ENCODE measurements at regions not wholly inside any gene's neighbourhood (a gene's known extent, or its start where the extent isn't known, plus 50 kb on each side); places are given as distances from the start of the nearest gene placed in this dataset.
"Not testable (repeated sequence)": the region's sequence is repeated elsewhere in the genome, so short reads cannot be mapped to it uniquely, and the experiment has no call there.

DNA sequence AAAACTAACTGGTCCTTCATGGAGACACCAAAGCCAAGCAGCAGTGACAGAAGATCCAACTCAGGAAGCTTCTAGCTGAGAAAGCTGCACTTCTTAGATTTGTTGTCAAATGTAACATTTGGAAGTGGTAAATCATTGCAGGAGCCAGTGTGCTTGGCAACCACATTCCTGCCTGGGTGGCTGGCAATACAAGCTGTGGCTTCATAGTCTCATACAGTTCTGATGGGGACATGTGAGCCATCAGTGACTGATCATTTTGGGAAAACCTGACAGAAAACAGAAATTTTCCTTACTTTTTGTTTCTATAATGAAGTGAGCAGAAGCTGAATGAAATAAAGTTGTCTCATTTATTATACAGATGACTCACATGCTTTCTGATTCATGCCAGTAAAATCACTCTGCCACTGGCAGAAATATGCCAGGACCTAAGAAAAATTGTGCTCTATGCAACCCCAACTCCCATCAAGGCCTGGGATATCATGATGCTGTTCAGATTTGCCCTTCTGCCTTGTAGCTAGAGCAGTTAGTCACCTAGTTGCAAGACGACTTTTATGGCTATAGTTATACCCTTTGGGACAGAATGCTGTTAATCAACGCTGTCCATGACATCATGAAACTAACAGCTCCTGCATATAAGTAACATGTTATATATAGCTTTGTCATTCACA is 508.1 kb downstream of the ADCYAP1 start:
- DNase-seq (ENCODE audit: low read depth): peak; percentile 18

DNA sequence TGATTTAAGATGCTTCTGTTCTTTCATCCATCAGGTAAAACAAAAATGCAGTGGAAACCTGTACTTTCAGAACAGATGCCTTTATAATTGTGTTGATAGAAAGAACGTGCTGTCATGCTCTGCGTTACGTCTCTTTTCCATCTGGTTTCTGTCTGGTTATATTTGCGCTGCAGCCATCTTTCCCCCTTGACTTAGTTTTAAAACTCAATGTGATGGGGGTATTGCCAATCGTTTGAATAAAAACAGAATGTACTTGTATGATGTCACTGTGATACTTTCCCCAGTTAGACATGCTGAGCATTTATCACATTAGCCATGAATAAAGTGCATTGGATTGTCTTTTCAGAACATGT is 508.6 kb downstream of the ADCYAP1 start:
- DNase-seq (ENCODE audit: low read depth): no peak

DNA sequence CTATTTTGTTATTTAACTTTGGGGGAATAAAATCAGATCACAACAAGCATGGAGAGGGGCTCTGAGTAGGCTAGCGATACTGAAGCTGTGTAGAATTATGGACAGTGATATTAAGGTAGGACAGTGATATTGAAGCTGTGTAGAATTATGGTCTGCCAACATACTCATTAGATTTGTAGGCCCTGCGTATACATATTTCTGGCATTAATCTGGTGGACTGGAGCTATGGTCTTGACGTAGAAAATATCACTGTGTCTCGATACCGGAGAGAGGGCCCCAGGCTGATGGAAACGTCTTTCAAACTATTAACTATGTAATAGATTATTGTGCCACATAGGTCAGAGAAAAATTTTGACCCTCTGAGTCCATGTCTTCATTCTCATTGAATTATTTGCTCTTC is 511.4 kb downstream of the ADCYAP1 start:
- DNase-seq (ENCODE audit: low read depth): no peak

DNA sequence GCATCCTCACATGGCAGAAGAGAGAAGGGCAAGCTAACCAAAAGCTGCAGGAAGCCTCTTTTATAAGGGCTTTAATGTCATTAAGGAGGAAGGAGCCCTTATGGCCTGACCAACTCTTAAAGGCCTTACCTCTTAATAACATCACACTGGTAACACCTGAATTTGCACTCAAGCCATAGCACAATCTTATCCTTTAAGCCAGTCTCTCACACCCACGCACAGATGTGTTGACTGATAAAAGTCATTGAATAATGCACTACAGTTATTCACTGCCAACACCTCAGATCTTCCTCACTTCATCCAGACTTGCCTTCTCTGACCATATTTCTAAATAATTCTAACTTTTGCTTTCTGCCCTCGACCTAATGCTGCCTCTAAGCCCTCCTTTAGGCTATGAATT is 516.8 kb downstream of the ADCYAP1 start:
- no peak for DNase-seq (ENCODE audit: low read depth)

DNA sequence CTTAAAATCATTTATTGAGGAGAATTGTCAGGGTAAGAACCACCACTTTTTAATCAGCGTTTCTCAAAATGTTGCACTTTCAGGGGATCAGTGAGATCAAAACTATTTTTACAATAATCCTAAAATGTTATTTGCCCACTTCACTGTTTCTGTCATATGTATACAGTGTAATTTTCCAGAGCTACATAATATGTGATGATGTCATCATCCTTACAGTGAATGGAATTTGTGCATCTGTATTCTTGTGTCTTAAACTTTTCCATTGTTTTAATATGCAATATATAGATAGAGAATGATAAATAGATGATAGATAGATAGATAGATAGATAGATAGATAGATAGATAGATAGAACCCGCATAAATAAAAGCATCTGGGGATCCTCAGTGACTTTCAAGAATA is 518.0 kb downstream of the ADCYAP1 start:
- no peak for DNase-seq (ENCODE audit: low read depth)

DNA sequence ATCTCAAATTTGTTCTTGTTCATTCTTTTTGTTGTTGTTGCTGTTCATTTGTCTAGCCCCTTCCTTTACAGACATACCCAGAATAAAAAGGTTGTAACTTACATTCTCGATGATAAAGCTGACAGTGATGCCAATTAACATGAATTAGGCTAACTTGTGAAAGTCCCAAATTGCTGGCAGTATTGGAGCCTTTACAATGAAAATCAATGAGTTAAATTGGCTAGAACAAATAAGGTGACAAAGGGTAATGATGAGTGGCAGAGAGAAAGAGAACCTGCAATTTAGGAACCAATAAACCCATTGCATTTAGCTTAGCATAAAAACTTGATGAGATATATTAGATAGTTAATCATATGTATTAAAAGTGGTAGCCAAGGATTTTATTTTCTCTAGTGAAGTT is 521.0 kb downstream of the ADCYAP1 start:
- no peak for DNase-seq (ENCODE audit: low read depth)

DNA sequence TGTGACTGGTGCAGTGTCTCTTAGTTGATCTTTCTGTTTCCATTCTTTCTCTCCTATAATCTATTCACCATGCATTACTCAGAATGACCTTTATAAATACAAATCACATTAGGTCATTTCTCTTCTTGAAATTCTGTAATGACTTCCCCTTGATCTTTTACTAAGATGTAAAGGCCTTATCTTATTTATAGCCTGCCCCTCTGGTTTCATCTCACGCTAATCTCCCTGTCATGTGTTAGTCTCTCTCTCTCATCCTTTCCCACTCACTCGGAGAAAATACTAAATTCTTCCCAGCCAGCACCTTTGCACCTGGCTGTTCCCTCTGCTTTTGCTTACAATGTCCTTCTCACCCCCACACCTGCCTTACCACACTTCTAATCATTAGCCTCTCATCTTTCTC is 530.8 kb downstream of the ADCYAP1 start:
- no peak for DNase-seq (ENCODE audit: low read depth)

DNA sequence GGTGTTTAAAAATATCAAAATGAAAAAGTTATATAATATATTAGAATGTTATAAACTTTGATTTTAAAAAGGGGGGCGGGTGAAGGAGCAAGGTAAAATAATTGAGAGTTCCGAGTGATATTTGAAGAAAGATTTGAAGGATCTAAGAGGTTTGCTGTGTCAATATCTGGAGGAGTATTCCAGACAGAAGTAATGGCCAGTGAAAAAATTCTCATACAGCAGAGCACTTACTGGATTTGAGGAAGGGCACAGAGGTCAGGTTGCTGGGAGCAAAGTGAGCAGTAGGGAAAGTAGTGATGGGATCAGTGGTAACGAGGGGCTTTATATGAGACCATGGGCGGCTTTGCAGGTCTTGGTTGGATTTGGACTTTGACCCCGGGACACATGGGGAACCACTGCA is 531.5 kb downstream of the ADCYAP1 start:
- DNase-seq (ENCODE audit: low read depth): no peak

DNA sequence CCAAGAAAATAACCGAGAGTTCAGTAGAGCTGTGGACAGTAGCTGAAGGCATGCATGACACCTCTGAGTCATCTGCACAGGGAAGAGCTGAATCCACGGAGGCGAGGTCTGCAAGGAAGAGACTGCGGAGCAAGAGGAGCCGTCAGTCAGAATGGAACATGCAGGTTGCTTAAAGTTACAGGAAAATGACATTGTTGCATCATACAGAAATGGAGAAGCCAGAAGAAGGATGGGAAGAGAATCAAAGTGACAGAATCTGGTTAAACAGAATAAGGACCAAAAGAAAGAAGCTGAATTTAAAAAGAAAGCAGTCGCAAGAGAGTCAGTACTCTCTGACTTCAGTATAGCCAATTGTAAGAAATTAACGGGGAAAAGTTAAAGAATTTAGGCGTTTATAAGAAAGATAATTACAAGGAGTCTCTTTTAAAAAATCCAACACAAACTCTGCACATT is 533.8 kb downstream of the ADCYAP1 start:
- no peak for DNase-seq (ENCODE audit: low read depth)

DNA sequence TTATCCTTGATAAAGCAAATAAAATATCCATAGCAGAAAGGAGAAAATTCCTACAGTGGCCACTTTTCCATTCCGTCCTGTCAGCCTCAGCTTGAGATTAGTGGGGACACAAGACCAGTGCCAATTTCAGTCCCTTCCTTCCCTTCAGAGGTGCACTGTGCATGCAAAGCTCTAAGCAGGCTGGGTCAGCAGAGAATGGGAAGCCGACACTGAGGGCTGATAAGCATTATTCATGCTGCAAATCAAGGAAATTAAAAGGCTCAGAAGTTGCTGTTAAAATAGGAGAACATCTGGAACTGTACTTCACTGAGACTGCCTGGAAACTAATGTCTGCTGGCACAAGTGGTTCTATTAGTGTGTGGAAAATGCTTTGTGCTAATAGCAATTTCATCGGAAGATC is 534.3 kb downstream of the ADCYAP1 start:
- DNase-seq (ENCODE audit: low read depth): no peak

DNA sequence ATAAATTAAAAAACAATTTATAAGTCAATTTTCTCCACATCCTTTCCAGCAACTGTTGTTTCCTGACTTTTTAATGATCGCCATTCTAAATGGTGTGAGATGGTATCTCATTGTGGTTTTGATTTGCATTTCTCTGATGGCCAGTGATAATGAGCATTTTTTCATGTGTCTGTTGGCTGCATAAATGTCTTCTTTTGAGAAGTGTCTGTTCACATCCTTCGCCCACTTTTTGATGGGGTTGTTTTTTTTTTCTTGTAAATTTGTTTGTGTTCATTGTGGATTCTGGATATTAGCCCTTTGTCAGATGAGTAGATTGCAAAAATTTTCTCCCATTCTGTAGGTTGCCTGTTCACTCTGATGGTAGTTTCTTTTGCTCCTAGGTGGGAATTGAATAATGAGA is 539.4 kb downstream of the ADCYAP1 start:
- not testable (repeated sequence) for DNase-seq (ENCODE audit: low read depth)

DNA sequence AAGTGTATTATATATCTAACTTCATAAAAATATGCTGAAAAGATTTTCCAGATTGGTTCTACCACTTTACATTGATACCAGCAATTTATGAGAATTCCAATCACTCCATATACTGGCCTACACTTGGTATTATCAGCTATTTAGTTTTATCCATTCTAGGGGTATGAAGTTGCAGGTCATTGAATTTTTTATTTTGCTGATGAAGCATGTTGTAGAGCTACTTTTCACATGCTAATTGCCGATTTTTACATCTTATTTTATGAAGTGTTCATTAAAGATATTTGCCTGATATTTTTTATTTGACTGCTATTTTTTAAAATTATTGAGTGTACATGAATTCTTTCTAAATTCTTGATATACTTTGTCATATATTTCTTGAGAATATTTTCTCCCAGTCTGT is 542.1 kb downstream of the ADCYAP1 start:
- DNase-seq (ENCODE audit: low read depth): no peak

DNA sequence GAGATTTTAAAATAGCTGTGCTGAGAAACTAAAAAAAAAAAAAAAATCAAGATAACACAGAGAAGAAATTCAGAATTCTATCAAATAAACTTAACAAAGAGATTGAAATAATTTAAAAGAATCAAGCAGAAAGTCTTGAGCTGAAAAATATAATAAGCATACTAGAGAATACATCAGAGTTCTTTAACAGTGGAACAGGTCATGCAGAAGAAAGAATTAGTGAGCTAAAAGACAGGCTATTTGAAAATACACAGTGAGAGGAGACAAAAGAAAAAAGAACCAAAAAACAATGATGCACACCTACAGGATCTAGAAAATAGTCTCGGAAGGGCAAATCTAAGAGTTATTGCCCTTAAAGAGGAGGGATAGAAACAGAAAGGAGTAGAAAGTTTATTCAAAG is 548.1 kb downstream of the ADCYAP1 start:
- DNase-seq (ENCODE audit: low read depth): no peak

DNA sequence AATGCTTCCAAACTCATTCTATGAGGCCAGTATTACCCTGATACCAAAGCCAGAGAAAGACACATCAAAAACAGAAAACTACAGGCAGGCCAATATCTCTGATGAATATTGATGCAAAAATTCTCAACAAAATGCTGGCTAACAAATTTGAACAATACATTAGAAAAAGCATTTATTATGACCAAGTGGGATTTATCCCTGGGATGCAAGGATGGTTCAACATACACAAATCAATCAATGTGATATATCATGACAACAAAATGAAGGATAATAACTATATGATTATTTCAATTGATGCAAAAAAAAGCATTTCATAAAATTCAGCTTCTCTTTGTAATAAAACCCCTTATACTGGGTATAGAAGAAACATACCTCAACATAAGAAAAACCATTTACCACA is 550.9 kb downstream of the ADCYAP1 start:
- no peak for DNase-seq (ENCODE audit: low read depth)

DNA sequence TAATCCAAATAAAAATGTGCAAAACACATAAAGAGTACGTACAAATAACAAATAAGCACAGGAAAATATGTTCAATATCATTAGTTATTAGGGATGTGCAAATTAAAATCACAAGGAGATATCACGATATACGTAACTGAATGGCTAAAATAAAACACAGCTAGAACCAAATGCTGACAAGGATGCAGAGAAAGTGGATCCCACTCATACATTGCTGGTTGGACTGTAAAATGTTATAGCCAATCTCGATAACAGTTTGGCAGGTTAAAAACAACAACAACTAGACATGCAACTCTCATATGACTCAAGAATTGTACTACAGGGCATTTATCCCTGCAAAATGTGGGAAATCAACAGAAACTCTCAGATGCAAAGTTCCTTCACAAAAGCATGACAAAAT is 553.9 kb downstream of the ADCYAP1 start:
- DNase-seq (ENCODE audit: low read depth): no peak

DNA sequence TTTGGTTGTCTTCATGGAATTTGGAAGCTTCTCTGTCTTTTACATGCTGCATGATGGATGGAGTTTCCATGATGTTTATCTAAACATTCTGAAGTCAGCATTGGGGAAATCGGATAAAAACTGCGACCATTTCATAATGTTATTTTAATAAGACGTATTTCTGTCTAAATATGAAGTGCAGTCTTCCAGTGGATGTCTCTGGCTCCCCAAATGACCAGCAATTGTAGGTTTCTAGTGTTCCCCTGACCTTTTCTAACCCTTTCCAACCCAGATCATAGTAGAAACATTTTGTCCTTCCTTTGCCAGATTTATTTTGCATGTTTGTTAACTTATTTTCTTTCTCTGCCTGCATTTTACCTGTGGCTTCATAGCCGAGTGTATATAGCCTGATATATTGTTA is 559.3 kb downstream of the ADCYAP1 start:
- no peak for DNase-seq (ENCODE audit: low read depth)

DNA sequence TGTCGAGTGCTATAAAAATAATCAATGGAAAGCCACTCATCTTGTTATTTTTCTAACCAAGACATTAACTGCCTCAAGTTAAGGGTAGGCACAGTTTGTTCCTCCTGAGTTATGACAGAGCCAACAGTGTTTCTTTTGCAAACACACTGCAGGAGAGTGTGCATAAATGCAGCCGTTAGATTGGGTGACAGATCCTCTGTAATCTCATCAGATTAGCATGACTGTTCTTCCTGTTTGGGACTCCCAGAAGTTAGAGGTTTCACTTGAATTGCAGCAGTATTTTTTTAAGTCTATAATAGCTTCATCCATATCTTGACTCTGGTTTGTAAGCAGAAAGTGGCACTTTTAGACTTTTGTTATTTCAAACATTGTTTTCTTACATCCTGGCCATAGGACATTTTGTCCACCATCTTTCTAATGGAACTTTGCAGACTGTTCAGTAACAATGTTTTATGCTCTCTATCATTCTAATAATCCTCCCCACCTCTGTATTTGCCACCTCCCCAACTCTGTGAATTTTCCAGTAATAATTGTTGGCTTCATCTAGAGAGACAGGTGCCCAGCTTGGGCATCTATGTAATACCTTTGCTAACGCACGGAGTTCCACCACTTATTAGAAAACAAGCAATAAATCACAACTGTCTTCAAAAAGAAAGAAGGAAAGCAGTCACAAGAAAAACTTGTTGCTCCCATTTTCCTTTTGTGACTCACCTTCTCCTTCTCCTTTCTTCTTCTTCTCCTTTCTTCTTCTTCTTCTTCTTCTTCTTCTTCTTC is 560.0 kb downstream of the ADCYAP1 start:
- no peak for DNase-seq (ENCODE audit: low read depth)

DNA sequence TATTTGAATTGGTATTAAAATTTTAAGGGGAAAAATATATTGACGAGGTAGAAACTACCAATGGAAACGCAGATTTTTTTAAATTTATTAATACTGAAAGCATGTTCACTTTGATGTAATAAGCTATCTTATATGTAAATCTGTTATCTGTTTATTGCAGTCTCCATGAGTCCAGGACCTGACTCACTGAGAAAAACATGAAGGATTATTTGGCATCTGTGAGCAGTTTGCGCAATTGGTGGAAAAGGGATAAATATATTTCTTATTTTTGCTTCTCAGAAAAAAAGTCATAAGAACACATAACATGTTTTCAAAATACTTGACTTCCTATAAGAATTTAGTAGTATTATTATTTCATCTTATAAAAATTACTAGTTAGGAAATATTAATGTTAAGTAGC is 561.4 kb downstream of the ADCYAP1 start:
- DNase-seq (ENCODE audit: low read depth): no peak

DNA sequence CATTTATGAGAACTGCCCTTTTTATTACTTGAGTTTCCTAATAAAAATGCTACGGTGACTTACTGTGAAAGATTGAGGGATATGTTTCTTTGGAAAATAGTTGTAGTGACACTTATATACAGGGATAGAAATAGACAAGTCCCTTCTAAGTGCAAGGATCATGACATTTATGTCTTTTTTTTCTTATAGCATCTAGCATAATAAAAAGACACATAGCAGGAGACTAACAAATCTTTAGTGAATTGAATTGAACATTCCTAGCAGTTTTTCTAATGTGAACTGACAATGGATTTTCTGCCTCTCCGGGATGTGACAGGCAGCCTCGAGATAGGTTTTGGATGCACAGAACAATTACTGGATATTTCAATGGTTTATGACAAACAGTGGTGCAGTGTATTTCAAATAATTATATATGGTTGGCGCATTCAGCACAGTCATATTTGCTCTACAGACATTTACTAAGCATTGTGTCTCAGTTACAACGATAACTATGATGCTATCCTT is 562.8 kb downstream of the ADCYAP1 start:
- no peak for DNase-seq (ENCODE audit: low read depth)

DNA sequence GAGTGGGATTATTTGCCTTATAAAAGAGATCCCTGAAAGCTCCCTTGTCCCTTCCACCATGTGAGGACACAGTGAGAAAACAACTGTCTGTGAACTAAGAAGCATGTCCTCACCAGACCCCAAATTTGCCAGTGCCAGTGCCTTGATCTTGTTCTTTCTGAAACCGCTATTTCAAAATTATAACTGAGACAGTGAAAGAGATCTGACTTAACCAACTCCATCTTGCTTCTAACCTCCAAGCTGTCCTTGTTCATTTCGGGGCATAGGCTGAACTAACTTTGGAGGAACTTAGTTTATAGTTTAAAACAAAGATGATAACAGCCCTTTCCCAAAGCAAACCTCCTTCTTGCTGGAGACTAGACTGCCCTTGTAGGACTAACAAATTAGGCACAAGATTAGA is 563.9 kb downstream of the ADCYAP1 start:
- no peak for DNase-seq (ENCODE audit: low read depth)

DNA sequence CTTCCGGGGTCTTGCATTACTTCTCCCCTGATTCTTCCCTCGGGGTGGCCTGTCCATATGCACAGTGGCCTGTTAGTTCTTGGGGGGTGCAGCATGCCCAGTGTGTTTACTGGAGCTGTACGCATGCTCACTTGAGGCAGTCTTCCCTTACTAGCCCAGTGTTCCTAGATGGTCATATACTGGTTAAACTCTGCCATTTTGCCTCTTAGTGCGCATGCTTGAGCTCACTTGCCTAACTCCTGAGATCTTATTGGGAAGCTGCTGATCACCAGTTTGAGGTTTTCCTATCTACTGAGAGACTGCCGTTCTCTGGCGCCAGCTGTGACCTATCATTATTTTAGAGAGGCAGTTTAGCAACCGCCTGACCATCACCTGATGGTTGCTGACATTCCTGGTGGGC is 571.2 kb downstream of the ADCYAP1 start:
- DNase-seq (ENCODE audit: low read depth): no peak

DNA sequence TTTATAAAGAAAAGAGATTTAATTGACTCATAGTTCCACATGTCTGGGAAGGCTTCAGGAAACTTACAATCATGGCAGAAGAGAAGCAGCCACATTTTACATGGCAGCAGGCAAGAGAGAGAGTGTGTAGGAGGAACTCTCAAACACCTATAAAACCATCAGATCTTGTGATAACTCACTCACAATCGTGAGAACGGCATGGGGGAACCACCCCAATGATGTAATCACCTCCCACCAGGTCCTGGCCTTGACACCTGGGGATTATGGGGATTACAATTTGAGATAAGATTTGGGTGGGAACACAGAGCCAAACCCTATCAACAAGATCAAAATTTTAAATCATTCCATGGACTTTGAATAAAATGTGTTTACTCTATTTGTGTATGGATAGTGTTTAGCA is 575.6 kb downstream of the ADCYAP1 start:
- DNase-seq (ENCODE audit: low read depth): no peak

DNA sequence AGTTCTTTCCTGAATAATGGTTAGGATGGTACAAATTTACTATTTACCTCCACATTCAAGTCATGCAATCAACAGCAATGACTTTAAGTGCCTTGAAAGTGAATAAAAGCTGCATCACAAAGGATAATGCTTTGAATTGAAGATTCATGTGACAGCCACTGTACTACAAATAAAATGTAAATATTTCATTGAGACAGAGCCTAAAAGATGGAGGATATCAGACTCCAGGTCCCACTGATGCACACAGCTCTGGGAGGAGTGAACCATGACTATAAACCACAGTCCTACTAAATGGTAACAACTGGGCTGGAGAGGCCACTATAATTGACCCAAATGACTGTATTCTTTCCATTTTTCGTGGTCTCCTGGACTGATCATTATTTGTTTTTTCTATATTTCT is 576.9 kb downstream of the ADCYAP1 start:
- DNase-seq (ENCODE audit: low read depth): no peak

DNA sequence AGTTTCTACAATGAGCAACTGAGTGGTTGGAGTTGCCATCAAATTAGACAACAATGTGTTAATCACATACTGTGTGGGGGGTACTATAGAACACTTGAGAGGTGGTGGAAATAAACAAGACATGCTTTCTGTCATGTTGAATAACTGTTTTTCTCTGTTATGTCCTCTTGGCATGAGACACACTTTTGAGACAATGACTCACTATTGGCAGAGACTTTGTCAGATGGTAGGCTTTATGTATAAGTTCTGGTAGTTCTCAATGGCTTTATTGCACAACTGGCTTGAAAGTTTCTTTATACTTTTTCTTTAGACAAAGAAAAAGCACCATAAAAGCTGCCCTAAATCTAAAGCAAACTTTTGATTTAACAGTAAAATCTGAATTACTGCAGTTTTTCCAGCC is 578.7 kb downstream of the ADCYAP1 start:
- DNase-seq (ENCODE audit: low read depth): peak; percentile 9

Data from renal cortical epithelial cell (primary cell).